ENCODE measurements at regions not wholly inside any gene's neighbourhood (a gene's known extent, or its start where the extent isn't known, plus 50 kb on each side); places are given as distances from the start of the nearest gene placed in this dataset.
"Not testable (repeated sequence)": the region's sequence is repeated elsewhere in the genome, so short reads cannot be mapped to it uniquely, and the experiment has no call there.

DNA sequence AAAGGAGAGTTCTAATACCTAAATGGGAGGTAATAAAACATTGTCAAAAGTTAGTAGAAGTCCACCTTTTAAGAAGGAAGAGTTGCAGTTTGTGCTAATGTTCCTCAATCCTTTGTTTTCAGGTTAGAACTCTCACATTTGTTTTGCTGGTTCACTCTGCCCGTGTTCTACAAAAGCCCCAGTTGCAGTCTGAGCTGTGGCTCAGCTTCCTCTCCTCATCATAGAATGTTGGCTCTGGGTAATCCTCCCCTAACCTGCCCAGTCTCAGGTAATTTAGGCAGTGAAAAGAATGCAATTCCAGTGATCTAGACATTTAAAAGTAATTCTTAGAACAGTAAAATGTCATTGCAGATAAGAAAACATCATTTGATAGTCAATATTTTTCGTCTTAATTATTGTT lies 1410.4 kb upstream of the ZEB2 start:
- DNase-seq: no peak

DNA sequence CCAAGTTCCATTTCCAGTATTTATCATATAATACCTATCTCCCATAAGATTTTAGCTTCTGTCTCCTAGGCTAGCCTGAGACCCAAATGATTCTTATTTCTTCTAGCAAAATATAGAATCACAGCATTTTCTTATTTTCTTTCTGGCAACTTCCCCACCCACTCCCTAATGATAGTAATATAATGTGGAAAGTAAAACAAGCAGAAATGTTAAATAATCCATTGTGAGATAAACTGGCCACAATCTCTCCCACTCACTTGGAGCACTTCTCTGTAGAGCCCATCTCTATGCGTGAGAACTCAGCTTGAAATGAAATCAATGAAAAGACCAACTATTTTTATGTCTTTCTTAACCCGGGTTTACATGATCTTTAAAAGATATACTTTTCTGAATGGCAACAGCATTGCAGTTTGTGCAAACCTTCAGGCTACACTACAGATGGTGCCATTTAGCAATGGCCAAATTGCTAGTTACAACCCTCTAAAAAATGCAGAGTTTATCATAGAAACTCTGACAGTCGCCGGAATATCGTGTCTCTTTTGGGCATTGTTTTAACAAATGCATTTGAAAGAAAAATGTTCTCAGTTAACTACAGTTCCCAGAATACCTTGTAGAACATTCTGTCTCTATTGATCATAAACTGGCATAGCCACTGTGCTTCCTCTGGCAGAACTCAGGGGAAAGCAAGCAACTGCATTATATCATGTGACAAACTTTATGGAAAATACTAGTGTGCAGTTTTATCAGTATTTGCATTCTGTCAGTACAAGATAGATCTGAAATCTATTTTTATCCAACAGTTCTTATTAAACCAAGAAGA lies 1407.4 kb upstream of the ZEB2 start:
- DNase-seq: no peak

DNA sequence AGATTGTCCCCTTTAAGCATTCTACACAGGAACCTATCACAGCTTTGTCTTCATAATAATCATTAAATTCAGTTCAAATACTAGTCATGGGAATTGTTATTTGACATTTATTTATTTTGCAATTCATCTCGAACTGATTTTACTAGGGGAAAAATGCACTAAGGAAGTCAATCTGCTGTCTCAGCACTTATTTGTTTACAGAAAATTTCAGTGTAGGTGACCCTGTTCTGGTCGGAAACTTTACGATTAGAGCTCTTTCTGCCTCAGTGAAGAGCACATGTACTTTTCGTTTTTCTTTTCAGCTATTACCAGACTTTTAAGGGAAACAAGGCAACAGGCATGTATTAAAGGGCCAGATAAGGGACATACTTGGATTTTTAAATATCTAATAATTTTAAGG lies 1405.7 kb upstream of the ZEB2 start:
- DNase-seq: no peak

DNA sequence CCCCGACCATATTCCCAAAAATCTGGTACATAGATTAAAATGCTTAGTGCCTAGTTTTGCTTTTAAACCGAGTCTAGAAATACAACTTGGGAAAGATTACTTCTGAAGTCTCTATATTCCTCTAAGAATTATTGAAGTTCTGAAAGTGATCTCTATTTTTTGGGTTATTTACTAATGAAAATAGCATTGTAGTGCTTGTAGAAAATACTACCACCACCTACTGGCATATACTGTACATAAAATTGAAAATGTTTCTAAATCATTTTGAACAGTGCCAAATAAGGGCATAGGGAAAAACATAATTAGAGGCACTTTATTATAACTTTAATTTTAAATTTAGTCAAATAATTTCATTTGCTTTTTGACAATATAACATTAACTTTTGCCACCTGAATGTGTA lies 1399.6 kb upstream of the ZEB2 start:
- no peak for DNase-seq

DNA sequence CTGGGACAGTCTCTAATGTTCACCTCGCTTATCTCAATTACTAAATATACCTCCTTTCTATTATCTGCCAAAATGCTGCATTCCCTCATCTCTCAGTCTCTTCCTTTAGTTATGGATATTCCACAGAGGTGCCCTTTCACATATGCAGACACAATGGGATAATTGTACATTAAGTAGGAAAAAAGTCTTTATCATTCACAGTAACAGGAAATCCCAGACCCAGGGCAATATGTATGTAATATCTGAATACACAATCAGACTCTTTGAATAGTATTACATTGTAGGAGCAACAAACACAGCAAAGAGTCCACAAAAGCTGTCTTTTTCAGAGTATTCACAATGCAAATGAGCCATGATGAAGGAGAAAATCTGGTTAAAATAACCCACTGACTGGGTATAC lies 1399.0 kb upstream of the ZEB2 start:
- DNase-seq: no peak

DNA sequence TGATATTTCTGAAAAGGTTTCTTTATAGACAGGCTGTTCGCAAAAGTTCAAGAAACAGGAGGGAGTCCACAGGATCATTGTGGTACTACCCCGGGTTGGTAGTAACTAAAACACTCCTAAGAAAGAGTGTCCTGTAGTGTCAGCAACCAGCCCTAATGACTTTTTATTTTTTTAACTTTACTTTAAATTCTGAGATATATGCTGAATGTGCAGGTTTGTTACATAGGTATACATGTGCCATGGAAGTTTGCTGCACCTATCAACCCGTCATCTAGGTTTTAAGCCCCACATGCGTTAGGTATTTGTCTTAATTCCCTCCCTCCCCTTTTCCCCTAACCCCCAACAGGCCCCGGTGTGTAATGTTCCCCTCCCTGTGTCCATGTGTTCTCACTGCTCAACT lies 1396.9 kb upstream of the ZEB2 start:
- DNase-seq: no peak

DNA sequence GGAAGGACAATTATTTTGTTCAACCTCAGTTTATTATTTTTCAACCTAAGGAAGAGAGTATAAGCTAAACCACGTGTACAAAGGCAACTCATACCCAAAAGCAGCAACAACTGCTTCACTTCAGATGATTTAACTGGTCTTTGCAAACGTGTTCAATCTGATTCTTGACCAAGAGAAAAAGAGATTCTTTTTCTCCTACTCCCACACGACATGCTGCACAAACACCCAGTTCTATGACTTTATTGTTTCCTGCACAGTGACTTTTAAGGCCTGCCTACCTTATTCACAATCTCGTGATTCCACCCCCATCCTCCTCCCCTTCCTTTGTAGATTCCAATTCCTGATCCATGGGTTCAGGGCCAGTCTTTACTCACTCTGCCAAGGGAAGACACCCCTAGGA lies 1394.8 kb upstream of the ZEB2 start:
- DNase-seq: no peak

DNA sequence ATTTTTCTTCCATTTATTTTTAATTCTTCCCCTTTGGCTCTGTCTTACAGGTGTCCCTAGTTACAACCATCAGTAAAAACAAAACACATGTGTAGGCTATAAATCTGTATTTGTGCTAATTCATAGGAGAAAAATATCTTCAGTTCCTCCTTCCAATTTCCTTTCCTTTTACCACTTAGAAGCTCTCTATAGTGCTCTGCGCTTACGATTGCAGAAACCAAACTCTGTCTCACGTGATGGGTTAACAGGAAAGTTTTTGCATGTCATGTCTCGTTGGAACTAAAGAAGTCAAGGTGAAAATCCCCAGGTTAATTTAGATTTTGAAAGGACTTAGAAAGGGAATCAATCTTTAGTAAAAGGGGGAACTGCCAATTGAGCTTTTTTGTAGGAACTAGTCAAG lies 1390.5 kb upstream of the ZEB2 start:
- no peak for DNase-seq

DNA sequence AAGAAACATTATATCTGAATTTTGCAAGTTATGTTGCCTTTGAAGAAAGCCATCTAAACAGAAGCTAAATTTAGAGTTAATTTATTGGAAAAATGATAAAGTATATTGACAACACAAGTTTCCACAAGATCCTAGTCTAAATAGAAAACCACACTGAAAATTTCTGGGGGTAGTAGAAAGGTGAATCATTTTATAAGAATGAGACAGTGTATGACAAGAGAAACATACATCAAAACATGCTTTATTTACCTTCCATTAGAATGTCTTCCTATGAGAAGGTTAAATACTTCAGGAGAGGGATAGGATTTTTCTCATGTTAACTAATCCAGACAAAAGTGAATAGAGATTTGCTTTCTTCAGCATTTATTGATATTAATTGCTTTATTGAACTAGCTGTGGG lies 1389.8 kb upstream of the ZEB2 start:
- DNase-seq: no peak

DNA sequence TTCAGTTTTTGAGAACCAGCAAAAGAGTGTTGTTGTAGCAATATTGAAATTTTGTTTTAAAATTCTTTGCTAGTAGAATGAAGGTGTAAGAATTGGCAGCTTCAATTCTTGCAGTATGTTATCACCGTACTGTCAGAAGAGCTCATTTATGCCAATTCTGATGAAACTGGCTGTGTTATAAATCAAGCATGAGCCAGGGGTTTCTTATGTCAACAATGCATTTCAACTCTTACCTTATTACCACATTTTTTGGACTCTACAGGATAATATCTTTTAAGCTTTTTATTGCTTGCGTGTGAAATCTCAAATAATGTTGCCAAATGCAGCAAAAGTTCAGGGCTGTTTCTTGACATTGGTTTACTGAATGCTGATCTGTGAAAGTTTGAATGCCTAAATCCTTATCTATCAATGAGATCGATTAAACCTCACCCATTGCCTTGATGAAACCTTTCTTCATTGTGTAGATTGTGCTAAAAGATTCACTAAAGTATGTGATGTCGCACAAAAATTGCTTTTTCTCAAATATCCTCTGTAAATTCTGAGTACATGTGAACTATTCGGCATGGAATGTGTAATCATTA lies 1389.3 kb upstream of the ZEB2 start:
- DNase-seq: no peak

DNA sequence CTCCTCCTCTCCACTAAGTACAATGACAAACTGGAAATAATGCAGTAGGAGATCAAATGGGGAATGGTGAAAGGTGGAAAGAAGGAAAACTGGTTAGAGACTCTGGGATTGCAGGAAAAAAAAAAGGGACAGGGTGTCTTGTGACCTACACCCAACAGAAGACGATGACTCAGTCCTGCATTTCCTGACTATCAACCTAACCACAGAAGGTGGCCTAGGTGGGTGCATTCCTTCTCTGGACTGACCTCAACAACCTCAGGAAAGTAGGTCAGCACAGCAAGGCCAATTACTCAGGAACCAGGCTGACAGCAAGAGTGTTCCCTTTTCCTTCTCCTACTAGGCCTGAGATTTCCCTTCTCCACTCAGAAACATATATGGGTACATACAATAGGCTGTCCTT lies 1386.4 kb upstream of the ZEB2 start:
- no peak for DNase-seq

DNA sequence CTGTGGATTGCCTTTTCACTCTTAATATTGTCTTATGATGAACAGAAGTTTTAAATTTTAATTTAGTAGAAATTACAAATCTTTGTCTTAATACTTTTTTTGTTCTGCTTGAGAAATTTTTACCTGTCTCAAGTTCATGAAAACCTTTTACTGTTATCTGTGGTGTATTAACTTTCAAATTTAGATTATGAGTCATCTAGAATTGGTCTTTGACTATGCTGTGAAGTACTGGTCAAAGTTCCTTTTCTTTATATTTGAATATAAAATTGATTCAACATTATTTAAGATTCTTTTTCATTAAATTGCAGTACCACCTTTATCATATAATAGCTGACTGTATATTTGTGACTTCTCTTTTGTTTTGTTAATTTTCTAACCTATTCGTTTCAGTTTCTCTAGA lies 1385.5 kb upstream of the ZEB2 start:
- no peak for DNase-seq

DNA sequence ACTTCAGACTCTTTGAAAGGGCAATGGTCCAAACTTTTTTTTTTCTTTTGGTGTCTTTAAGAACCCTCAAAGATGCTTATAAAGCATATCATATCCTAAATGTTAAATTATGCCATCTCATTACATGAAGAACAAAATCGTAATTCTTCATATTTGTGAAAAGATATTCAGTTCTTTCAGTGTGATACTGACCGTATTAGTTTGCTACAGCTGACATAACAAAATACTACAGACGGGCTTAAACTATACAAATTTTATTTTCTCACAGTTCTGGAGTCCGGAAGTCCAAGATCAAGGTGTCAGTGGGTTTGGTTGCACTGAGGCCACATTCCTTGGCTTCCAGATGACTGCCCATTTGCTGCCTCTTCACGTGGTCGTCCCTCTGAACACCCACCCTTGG lies 1377.2 kb upstream of the ZEB2 start:
- DNase-seq: no peak

DNA sequence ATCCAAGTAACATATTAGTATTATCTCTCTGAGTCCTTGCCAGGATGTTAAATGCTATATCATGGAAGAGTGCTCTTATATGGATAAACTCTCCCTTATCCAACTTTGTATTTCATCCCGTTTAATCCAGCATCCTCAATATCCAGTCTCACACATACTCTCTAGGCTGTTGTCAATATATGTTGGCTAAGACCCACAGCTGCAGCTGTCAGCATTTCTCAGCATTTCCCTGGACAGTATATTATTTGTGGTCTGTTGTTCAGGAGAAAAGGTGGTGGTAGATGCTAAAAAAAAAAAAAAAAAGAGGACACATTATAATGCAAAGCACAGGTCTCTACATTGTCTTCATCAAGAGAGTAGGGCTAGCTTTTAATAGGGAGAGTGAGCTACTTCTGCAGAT lies 1368.0 kb upstream of the ZEB2 start:
- DNase-seq: no peak

DNA sequence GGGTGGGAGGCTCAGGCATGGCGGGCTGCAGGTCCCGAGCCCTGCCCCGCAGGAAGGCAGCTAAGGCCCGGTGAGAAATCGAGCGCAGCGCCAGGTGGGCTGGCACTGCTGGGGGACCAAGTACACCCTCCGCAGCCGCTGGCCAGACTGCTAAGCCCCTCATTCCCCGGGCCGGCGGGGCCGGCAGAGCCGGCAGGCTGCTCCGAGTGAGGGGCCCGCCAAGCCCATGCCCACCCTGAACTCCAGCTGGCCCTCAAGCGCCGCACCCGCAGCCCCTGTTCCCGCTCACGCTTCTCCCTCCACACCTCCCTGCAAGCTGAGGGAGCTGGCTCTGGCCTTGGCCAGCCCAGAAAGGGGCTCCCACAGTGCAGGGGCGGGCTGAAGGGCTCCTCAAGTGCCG lies 1361.1 kb upstream of the ZEB2 start:
- not testable (repeated sequence) for DNase-seq

DNA sequence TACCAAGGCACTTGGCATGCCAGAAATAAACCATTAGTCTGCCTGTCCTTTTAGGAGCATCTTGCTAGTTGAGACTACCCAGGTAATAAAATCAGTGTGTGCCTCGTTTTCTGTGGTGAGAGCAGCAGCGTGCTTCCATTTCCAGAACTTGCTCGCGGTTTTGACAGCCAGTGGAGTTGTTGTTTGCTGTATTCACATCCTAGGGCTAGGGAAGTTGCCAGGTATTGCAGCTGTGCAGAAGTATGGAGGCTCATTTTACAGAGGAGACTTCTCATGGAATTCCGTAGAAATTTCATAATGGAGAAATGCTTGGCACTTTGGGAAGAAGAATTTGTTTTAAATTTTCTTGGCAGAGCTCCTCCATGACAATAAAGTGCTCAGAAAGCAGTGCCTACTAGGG lies 1355.1 kb upstream of the ZEB2 start:
- no peak for DNase-seq

DNA sequence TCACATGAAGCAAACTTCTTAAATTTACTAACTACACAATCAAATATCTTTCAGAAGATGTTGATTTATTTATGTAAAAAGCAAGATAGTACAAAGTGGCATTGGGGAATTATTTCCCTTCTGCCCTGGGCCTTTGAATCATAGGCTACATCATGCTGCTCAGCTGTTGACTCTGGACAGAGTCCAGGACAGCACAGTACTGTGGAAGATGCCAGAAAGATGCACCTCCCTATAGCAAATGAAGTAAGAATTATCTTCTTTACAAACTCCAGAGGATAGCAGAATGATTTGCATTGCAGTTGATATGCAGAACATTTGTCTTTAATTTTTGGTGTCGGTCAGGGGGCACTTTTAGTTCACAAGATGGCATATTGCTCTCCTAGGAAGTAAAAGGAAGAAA lies 1354.5 kb upstream of the ZEB2 start:
- no peak for DNase-seq

DNA sequence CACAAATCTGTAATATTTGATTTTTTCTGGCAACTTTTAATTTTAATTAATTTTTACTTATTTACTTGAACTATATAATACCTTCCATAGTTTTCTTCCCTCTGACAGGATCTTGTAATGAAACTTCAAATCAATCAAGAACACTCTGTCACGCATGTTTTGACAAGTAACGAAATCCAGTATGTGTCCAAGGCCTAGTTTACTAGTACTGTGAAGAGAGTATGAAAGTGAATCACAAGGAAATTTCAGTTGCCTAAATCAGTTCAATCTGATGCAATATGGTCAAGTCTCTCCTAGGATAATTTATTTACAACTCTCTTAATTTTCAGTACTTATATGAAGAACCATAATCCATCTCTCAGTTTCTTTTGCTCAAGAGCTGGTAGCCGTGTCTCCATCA lies 1344.6 kb upstream of the ZEB2 start:
- DNase-seq: no peak

DNA sequence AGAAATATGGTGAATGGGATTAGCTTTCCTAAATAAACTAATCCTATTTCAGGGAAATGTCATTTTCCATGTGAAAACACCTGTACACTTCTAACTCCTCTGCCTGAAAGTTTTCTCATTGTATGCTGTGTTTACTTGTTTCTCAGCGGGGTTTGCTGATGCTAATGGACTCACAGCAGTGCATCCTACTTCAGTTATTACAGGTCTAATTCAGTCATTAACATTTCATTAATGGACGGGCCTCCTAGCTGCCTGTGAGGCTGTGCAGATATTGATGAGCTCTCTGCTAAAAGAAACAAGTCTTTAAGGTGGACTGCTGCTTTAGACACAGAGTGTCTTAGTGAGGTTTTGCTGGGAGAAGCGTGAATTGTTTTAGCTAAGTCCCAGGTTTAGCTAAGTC lies 1342.0 kb upstream of the ZEB2 start:
- no peak for DNase-seq

DNA sequence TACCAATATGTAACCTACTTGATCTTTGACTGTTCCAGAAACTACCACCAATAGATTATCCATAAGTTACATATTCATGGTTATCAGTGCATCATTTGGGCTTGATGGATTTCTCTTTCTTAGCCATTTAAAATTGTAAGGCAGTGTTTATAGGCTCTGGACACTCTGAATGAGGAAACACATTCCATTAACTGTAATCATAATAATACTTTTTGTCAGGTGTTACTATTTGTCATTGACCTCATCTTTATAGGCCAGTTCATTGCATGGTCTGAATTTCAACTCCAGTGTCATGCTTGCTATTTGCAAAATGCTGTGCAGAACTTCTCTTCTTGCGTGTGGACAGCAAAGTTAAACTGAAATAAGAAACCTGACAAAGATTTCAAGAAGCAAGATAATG lies 1340.2 kb upstream of the ZEB2 start:
- DNase-seq: no peak

DNA sequence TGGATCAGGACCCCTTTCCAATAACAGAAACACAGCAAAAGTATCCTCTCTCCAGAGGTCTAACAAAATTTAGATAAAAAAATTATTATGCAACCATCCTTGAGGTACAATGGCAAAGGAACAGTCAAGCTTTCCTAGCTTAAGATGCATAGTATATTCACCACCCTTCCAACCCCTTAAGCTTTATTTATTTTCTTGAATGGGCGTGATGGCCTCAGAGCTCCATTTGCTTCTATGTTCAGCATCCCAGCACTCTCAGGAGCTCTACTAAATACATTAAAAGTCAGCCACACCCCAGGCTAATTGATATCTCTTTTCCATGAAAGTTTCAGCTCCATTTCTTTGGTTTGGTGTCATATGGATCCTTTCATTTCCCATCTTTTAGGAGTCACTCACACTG lies 1335.2 kb upstream of the ZEB2 start:
- no peak for DNase-seq

DNA sequence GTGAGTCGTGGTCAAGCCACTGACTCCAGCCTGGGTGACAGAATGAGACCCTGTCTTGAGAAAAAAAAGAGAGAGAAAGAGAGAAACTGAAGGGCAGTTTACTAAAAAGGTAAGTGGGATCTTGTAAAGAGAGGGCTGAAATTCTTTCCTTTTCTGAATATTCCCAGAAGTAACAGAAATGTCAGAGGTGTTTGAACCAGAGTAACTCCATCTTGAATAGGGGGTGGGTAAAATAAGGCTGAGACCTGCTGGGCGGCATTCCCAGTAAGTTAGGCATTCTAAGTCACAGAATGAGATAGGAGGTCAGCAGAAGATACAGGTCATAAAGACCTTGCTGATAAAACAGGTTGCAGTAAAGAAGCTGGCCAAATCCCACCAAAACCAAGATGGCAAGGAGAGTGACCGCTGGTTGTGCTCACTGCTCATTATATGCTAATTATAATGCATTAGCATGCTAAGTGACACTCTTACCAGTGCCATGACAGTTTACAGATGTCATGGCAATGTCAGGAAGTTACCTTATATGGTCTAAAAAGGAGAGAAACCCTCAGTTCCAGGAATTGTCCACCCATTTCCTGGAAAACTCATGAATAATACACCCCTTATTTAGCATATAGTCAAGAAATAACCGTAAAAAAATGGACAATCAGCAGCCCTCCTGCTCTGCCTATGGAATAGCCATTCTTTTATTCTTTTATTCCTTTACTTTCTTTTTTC lies 1334.3 kb upstream of the ZEB2 start:
- DNase-seq: no peak

DNA sequence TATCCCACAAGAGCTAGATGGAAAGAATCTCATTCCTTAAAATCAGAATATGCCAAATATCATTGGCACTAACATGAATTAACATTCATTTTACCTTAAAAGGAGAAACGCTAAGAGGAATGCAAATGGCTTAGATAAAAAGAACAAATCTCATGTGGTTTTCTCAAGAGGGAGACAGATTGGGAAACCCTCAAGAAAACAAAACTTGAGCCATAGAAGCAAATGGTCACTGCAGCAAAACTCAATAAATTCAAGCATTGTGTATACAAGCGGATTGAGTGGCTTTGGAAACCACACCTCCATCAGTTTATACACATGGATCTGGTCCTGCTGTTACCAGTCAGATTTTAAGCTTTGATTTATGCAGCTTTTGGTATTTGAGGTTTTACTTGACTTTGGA lies 1331.8 kb upstream of the ZEB2 start:
- DNase-seq: no peak

DNA sequence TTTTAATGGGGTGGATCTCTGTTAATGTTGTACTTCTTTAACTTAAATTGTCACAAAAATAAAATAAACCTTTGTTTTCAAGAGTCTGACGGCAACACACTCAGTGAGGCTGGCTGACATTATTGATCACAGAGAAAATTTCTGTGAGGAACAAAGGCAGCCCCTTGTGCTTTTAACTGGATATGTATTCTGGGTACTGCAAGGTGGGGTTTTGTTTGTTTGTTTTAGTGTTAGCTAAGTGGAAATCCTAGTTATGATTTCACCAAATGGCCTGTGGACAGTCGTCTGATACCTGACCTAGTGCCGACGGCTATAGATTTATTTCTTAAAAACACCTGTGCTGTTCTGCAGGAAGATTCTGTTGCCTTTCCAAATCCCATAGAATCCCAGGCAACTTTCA lies 1329.5 kb upstream of the ZEB2 start:
- no peak for DNase-seq
